Caco-2 (cell line): ENCODE measurements at regions not wholly inside any gene's neighbourhood (a gene's known extent, or its start where the extent isn't known, plus 50 kb on each side); places are given as distances from the start of the nearest gene placed in this dataset.

Experiments
- BruUV-seq: library from RNA; stranded (reverse); fragments of 400-500 nt; replicated peaks from 2 replicates; lab custom pipeline; 2021; lab: Mats Ljungman, UMichigan
- CTCF ChIA-PET: fragments of 300-600 bp; sonication (Branson Sonifier 250); formaldehyde crosslinking; loops from one replicate; lab custom pipeline; 2022; ENCODE audit warnings: antibody characterized with exemption; lab: Charles Lee
- POLR2A ChIA-PET: fragments of 300-600 bp; sonication (Branson Sonifier 250); formaldehyde crosslinking; loops from one replicate; lab custom pipeline; 2022; ENCODE audit warnings: antibody characterized with exemption; lab: Charles Lee
- DNase-seq, 2 experiments: peaks; one replicate each; pipeline versions ENCODE4 v3.0.0 to v3.0.0-alpha.2; 2020 to 2022
- H3K27me3 ChIP-seq: replicated peaks from 2 replicates; pipeline ENCODE4 v1.6.0; 2011; ENCODE audit warnings: low read length; ENCODE audit not compliant: control insufficient read depth, insufficient read depth
- H3K36me3 ChIP-seq: 2 replicates; pipeline ENCODE4 v1.5.1; 2011; ENCODE audit warnings: low read length; ENCODE audit not compliant: control insufficient read depth, insufficient read depth
- H3K4me1 ChIP-seq: fragments of 250-450 bp; sonication (Bioruptor Pico); 2 replicates; pipeline ENCODE4 v1.5.1; 2020; ENCODE audit warnings: mild to moderate bottlenecking
- H3K4me3 ChIP-seq: 2 replicates; pipeline ENCODE4 v1.5.1; 2011; ENCODE audit warnings: low read depth, mild to moderate bottlenecking, control low read depth, low read length
- H3K9me3 ChIP-seq: fragments of 250-450 bp; sonication (Bioruptor Pico); 2 replicates; pipeline ENCODE4 v1.5.1; 2020; ENCODE audit warnings: mild to moderate bottlenecking, moderate library complexity
- H3K27ac Mint-ChIP-seq: one replicate; pipeline ENCODE4 v1.8.0; 2022; ENCODE audit warnings: mixed read lengths; ENCODE audit not compliant: unreplicated experiment
- H3K27me3 Mint-ChIP-seq: one replicate; pipeline ENCODE4 v1.8.0; 2022; ENCODE audit warnings: mixed read lengths; ENCODE audit not compliant: insufficient read depth, unreplicated experiment
- H3K36me3 Mint-ChIP-seq: one replicate; pipeline ENCODE4 v1.8.0; 2022; ENCODE audit warnings: mild to moderate bottlenecking, mixed read lengths; ENCODE audit not compliant: insufficient read depth, unreplicated experiment
- H3K4me1 Mint-ChIP-seq: one replicate; pipeline ENCODE4 v1.8.0; 2022; ENCODE audit warnings: low read depth, mixed read lengths; ENCODE audit not compliant: unreplicated experiment
- H3K4me3 Mint-ChIP-seq: one replicate; pipeline ENCODE4 v1.8.0; 2022; ENCODE audit warnings: mild to moderate bottlenecking, moderate library complexity, mixed read lengths; ENCODE audit not compliant: unreplicated experiment
- H3K9me3 Mint-ChIP-seq: one replicate; pipeline ENCODE4 v1.8.0; 2022; ENCODE audit warnings: mixed read lengths; ENCODE audit not compliant: unreplicated experiment
- intact Hi-C: fragments of 100-400 bp; cut with micrococcal nuclease; formaldehyde crosslinking; loops from one replicate; pipeline ENCODE4 v1.10.0; 2022; ENCODE audit not compliant: unreplicated experiment
- TF ChIP-seq, protein P1 (sequence below), 2 experiments: fragments of 200-600 bp in 1 of 2; IDR thresholded peaks; 1 replicate in 1 of 2; 2 replicates in 1 of 2; pipeline versions ENCODE4 v1.5.1 to v1.8.0; 2011 to 2022; ENCODE audit warnings: antibody characterized with exemption in 1 of 2, control low read depth in 1 of 2, inconsistent platforms in 1 of 2, low read depth in 1 of 2, low read length in 1 of 2, mild to moderate bottlenecking in 1 of 2, moderate library complexity in 1 of 2; ENCODE audit not compliant: insufficient read depth in 1 of 2, severe bottlenecking in 1 of 2, unreplicated experiment in 1 of 2

- Mint-ChIP-seq H3K27ac (no peak overlapping the region), H3K36me3 (no peaks in the 10 kb centered on the region), H3K4me3 (no peak overlapping the region), H3K4me1 (peaks cover 23% of the 10 kb centered on the region), H3K27me3 (no peaks in the 10 kb centered on the region), H3K9me3 (no peaks in the 10 kb centered on the region)
- H3K9me3 ChIP-seq, result no peaks in the 10 kb centered on the region
- no TSS peak for BruUV-seq
- CTCF ChIA-PET, result no interaction called here
- H3K4me1 ChIP-seq, result no peaks in the 10 kb centered on the region
- intact Hi-C loops, result no loop called here
- no peak overlapping the region for H3K4me3 ChIP-seq
- DNase-seq, result no peak
- H3K36me3 ChIP-seq, result no peaks in the 10 kb centered on the region
- H3K27me3 ChIP-seq, result no peaks in the 10 kb centered on the region
- TF ChIP-seq, protein P1, sequence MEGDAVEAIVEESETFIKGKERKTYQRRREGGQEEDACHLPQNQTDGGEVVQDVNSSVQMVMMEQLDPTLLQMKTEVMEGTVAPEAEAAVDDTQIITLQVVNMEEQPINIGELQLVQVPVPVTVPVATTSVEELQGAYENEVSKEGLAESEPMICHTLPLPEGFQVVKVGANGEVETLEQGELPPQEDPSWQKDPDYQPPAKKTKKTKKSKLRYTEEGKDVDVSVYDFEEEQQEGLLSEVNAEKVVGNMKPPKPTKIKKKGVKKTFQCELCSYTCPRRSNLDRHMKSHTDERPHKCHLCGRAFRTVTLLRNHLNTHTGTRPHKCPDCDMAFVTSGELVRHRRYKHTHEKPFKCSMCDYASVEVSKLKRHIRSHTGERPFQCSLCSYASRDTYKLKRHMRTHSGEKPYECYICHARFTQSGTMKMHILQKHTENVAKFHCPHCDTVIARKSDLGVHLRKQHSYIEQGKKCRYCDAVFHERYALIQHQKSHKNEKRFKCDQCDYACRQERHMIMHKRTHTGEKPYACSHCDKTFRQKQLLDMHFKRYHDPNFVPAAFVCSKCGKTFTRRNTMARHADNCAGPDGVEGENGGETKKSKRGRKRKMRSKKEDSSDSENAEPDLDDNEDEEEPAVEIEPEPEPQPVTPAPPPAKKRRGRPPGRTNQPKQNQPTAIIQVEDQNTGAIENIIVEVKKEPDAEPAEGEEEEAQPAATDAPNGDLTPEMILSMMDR (IDR thresholded peaks at IDR 0.05; ENCODE audit: insufficient read depth in 1 of 2, low read depth in 1 of 2, low read length in 1 of 2, severe bottlenecking in 1 of 2, unreplicated experiment in 1 of 2), result no peak
- POLR2A ChIA-PET, result no interaction called here
Observed at GRCh38 chr7:41048771-41049170, 654.1 kb downstream of the INHBA start.

DNA sequence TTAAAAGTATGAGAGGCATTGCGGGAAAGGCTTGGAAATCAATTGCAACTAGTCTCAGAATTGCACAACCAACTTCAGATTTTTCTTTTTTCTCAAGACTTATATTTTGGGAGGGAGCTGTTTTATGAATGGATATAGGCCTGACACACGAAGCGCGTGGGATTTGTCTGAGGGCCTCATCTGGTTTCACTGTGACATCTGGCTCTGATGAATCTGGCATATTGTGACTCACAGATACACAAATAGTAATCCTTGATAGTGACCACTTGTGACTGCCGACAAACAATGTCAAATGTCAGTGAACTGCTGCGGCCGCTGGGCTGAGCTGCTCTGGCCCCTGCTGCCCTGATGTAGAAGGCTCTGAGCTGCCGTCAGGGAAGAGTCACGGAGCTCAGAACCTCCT is 655.1 kb downstream of the INHBA start:
- no TSS peak for BruUV-seq
- Histone ChIP-seq H3K36me3 (no peaks in the 10 kb centered on the region), H3K4me3 (no peak overlapping the region), H3K4me1 (no peaks in the 10 kb centered on the region), H3K9me3 (no peaks in the 10 kb centered on the region), H3K27me3 (no peaks in the 10 kb centered on the region)
- TF ChIP-seq, protein P1 (IDR thresholded peaks at IDR 0.05; ENCODE audit: insufficient read depth in 1 of 2, low read depth in 1 of 2, low read length in 1 of 2, severe bottlenecking in 1 of 2, unreplicated experiment in 1 of 2), result no peak
- CTCF ChIA-PET, result no interaction called here
- no peak overlapping the region for H3K4me3 Mint-ChIP-seq
- peaks cover 23% of the 10 kb centered on the region for H3K4me1 Mint-ChIP-seq
- DNase-seq, result no peak
- intact Hi-C loops, result no loop called here
- POLR2A ChIA-PET, result no interaction called here
- H3K27ac Mint-ChIP-seq, result no peak overlapping the region
- no peaks in the 10 kb centered on the region for H3K36me3 Mint-ChIP-seq
- H3K9me3 Mint-ChIP-seq, result no peaks in the 10 kb centered on the region
- no peaks in the 10 kb centered on the region for H3K27me3 Mint-ChIP-seq

GRCh38 chr7:41047211-41047610 is 655.7 kb downstream of the INHBA start:
- peaks cover 23% of the 10 kb centered on the region for H3K4me1 Mint-ChIP-seq
- Histone ChIP-seq H3K27me3 (no peaks in the 10 kb centered on the region), H3K4me1 (no peaks in the 10 kb centered on the region), H3K36me3 (no peaks in the 10 kb centered on the region), H3K9me3 (no peaks in the 10 kb centered on the region), H3K4me3 (no peak overlapping the region)
- no peaks in the 10 kb centered on the region for H3K27me3 Mint-ChIP-seq
- DNase-seq, result no peak
- no peak overlapping the region for H3K4me3 Mint-ChIP-seq
- BruUV-seq, result no TSS peak
- CTCF ChIA-PET, result no interaction called here
- POLR2A ChIA-PET, result no interaction called here
- intact Hi-C loops, result no loop called here
- no peaks in the 10 kb centered on the region for H3K36me3 Mint-ChIP-seq
- TF ChIP-seq, protein P1 (IDR thresholded peaks at IDR 0.05; ENCODE audit: insufficient read depth in 1 of 2, low read depth in 1 of 2, low read length in 1 of 2, severe bottlenecking in 1 of 2, unreplicated experiment in 1 of 2), result no peak
- H3K27ac Mint-ChIP-seq, result no peak overlapping the region
- H3K9me3 Mint-ChIP-seq, result no peaks in the 10 kb centered on the region
